NCI-H748 treated with DMSO at 0.1 percent for 48 hours (cell line): ENCODE measurements at regions not wholly inside any gene's neighbourhood (a gene's known extent, or its start where the extent isn't known, plus 50 kb on each side); places are given as distances from the start of the nearest gene placed in this dataset.
"Not testable (repeated sequence)": the region's sequence is repeated elsewhere in the genome, so short reads cannot be mapped to it uniquely, and the experiment has no call there.

Experiments
- DNase-seq: peaks from one replicate; lab custom pipeline; 2025; lab: John Stamatoyannopoulos, UW

- no peak for DNase-seq
Measured at GRCh38 chrX:10676235-10676957, 56.0 kb upstream of the MID1 start.

- DNase-seq = no peak
Measured at GRCh38 chrX:10677490-10677889, 57.1 kb upstream of the MID1 start.

GRCh38 chrX:10679387-10679786, 59.0 kb upstream of the MID1 start:
- no peak for DNase-seq

GRCh38 chrX:10681167-10681566, 60.8 kb upstream of the MID1 start:
- no peak for DNase-seq

- not testable (repeated sequence) for DNase-seq
Measured at GRCh38 chrX:10683631-10684030, 63.2 kb upstream of the MID1 start.

- no peak for DNase-seq
Measured at GRCh38 chrX:10685923-10686595, 65.7 kb upstream of the MID1 start.

- not testable (repeated sequence) for DNase-seq
Measured at GRCh38 chrX:10691751-10692150, 71.4 kb upstream of the MID1 start.

GRCh38 chrX:10697616-10698317, 77.4 kb upstream of the MID1 start:
- DNase-seq = no peak

- DNase-seq = no peak
Measured at GRCh38 chrX:10698318-10698640, 77.9 kb upstream of the MID1 start.

GRCh38 chrX:10702031-10702430, 81.6 kb upstream of the MID1 start:
- DNase-seq = no peak

GRCh38 chrX:10706342-10706741, 86.0 kb upstream of the MID1 start:
- DNase-seq = not testable (repeated sequence)

- DNase-seq = no peak
Measured at GRCh38 chrX:10707773-10708172, 87.4 kb upstream of the MID1 start.

GRCh38 chrX:10709276-10709675, 88.9 kb upstream of the MID1 start:
- DNase-seq = no peak

GRCh38 chrX:10714531-10714930, 94.1 kb upstream of the MID1 start:
- DNase-seq = no peak

- DNase-seq = peak; percentile 19
Measured at GRCh38 chrX:10722851-10723250, 102.5 kb upstream of the MID1 start.

GRCh38 chrX:10725071-10725470, 104.7 kb upstream of the MID1 start:
- no peak for DNase-seq

- no peak for DNase-seq
Measured at GRCh38 chrX:10726647-10727046, 106.3 kb upstream of the MID1 start.

- no peak for DNase-seq
Measured at GRCh38 chrX:10728806-10729389, 108.5 kb upstream of the MID1 start.

- DNase-seq = no peak
Measured at GRCh38 chrX:10739426-10739825, 119.0 kb upstream of the MID1 start.

- no peak for DNase-seq
Measured at GRCh38 chrX:10741003-10741402, 120.6 kb upstream of the MID1 start.

GRCh38 chrX:10741550-10741949, 121.2 kb upstream of the MID1 start:
- DNase-seq = no peak

- DNase-seq = no peak
Measured at GRCh38 chrX:10743476-10743875, 123.1 kb upstream of the MID1 start.

GRCh38 chrX:10744007-10744406, 123.6 kb upstream of the MID1 start:
- DNase-seq = no peak
